Choroid plexus epithelial cell (primary cell): ENCODE measurements at regions not wholly inside any gene's neighbourhood (a gene's known extent, or its start where the extent isn't known, plus 50 kb on each side); places are given as distances from the start of the nearest gene placed in this dataset.
"Not testable (repeated sequence)": the region's sequence is repeated elsewhere in the genome, so short reads cannot be mapped to it uniquely, and the experiment has no call there.

Source experiments
- DNase-seq: peaks from one replicate; pipeline ENCODE4 v3.0.0-alpha.2; 2010; ENCODE audit warnings: low read depth
- H3K4me3 ChIP-seq: 2 replicates; pipeline ENCODE4 v1.5.1; 2011; ENCODE audit warnings: low read depth, mild to moderate bottlenecking, control low read depth, low read length, moderate library complexity
- CTCF ChIP-seq: conservative IDR thresholded peaks from 2 replicates; pipeline ENCODE4 v1.5.1; 2011; ENCODE audit warnings: low read depth, mild to moderate bottlenecking, control low read depth, inconsistent platforms, low read length, moderate library complexity

- H3K4me3 ChIP-seq, result no peak overlapping the region
- no peak for TF ChIP-seq CTCF
- DNase-seq, result no peak
Observed at GRCh38 chr5:158039441-158039840, 180.5 kb upstream of the CLINT1 start.

GRCh38 chr5:158036983-158037595, 178.1 kb upstream of the CLINT1 start:
- not testable (repeated sequence) for DNase-seq, H3K4me3 ChIP-seq

- not testable (repeated sequence) for DNase-seq, H3K4me3 ChIP-seq
Observed at GRCh38 chr5:158034586-158034985, 175.6 kb upstream of the CLINT1 start.

GRCh38 chr5:158033724-158034123, 174.8 kb upstream of the CLINT1 start:
- no peak for TF ChIP-seq CTCF
- no peak overlapping the region for H3K4me3 ChIP-seq
- no peak for DNase-seq

- no peak for DNase-seq
- TF ChIP-seq CTCF, result no peak
- no peak overlapping the region for H3K4me3 ChIP-seq
Observed at GRCh38 chr5:158033076-158033475, 174.1 kb upstream of the CLINT1 start.

GRCh38 chr5:158032246-158032645, 173.3 kb upstream of the CLINT1 start:
- TF ChIP-seq CTCF, result no peak
- no peak for DNase-seq
- H3K4me3 ChIP-seq, result no peak overlapping the region

GRCh38 chr5:158027806-158028775, 169.1 kb upstream of the CLINT1 start:
- no peak for DNase-seq
- no peak overlapping the region for H3K4me3 ChIP-seq
- TF ChIP-seq CTCF, result no peak

GRCh38 chr5:158026304-158027031, 167.5 kb upstream of the CLINT1 start:
- TF ChIP-seq CTCF, result no peak
- no peak overlapping the region for H3K4me3 ChIP-seq
- DNase-seq, result no peak
